ENCODE measurements at regions not wholly inside any gene's neighbourhood (a gene's known extent, or its start where the extent isn't known, plus 50 kb on each side); places are given as distances from the start of the nearest gene placed in this dataset.
"Not testable (repeated sequence)": the region's sequence is repeated elsewhere in the genome, so short reads cannot be mapped to it uniquely, and the experiment has no call there.

DNA sequence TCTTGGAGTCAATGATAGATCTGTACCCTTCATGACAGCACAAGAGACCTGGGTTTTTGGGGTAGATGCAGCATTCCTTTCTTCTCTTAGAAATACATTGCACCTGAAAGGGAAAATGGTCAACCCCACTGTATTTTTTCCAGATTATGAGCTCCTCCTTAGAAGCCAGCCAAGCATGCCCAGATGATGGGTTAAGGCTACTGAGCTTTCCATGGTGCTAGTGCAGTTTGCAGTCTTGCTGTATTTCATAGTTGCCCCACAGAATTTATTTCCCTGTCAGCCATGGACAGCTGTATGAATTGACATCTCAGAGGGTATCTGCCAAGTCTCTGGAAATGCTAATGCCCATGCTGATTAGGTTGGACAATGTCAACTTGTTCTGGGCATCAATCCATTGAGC, 73.7 kb upstream of the H2AZ1 start:
- DNase-seq = no peak

DNA sequence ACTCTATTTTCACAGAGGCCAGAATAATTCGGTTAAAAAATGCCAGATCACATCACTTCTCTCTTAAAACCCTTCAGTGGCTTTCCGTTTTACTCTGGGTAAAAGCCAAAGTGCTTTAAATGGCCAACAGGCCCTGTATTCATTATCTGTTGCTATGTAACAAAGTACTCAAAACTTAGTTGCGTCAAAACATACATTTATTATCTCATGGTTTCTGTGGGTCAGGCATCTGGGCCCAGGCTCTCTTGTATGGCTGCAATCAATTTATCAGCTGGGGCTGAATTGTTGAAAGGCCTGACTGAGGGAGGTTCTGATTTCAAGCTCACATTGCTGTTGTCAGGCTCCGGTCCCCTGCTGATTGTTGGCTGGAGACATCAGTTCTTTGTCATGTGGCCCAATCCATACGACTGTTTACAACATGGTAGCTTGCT, 72.7 kb upstream of the H2AZ1 start:
- DNase-seq = no peak

- DNase-seq = no peak
Observed at GRCh38 chr4:100019821-100020220, 69.7 kb upstream of the H2AZ1 start.

DNA sequence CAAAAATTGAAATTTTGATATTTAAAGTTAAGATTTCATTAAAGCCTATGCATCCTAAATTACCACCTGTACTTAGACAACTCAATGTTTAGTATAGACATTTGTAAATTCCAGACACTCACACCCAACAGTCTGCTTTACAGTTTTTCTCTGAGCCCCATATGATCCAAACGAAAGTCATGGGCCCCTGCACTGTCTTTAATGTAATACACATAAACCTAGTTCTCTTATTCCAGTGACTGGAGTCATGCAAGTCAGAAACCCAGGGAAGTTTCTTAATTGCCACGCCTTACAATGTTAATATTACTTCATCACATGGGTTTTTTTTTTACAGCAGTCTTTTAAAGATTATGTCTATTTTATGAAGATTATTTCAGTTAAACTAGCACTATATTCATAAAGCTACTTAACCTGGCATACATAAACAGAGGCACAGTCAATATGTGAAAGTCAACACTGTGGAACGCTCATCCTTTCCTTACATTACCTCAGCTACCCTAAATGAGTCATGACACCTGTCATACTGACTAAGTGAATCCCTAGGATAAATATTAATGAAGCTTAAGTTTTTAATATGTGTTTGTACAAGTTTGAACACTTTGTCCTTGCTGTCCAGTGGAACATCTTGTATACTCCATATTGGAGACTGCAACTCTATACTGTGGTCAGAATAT, 67.7 kb upstream of the H2AZ1 start:
- no peak for DNase-seq

DNA sequence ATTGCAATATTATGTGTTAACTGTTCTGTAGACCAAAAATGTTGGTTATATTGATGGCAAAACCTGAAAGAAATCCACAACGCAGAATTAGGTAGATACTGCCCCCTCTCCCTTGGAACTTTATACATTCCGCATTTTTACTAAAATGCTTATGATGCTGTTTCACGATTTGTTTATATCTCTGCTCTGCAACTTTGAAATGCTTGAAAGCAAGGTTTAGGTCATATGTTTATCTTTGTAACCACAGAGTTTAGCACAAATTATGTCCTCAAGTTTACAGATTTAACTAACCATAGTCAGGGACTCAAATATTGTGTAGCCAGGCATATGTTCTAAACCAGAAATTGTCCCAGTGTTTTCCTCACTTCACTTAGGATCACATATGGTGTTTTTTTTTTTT, 66.1 kb upstream of the H2AZ1 start:
- no peak for DNase-seq

- DNase-seq = no peak
Observed at GRCh38 chr4:100014616-100015015, 64.5 kb upstream of the H2AZ1 start.

GRCh38 chr4:100009490-100009889, 59.4 kb upstream of the H2AZ1 start:
- no peak for DNase-seq

DNA sequence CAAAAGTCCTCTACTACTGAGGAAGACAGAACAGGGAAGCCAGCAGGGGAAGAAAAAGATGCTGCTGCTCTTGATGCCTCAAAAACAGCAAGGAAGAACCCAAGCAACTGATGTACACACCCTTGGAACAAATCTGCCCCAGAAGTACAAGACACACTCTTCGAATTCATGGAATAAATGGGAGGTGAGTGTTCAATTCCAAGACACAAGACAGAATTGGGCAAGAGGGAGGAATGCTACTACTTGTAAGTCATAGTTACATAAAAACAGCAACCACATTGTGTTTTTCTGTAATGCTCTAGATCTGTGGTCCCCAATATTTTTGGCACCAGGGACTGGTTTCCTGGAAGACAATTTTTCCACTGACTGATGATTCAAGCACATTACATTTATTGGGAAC, 58.0 kb upstream of the H2AZ1 start:
- DNase-seq = no peak

GRCh38 chr4:100006161-100006560, 56.1 kb upstream of the H2AZ1 start:
- not testable (repeated sequence) for DNase-seq

All from T1000 (cell line).